HEK293T (cell line): ENCODE measurements at regions not wholly inside any gene's neighbourhood (a gene's known extent, or its start where the extent isn't known, plus 50 kb on each side); places are given as distances from the start of the nearest gene placed in this dataset.
"Not testable (repeated sequence)": the region's sequence is repeated elsewhere in the genome, so short reads cannot be mapped to it uniquely, and the experiment has no call there.

Source experiments
- CTCF ChIA-PET: fragments of 350-600 bp; formaldehyde crosslinking; extraction: SDS; loops from one replicate; lab custom pipeline; 2021; ENCODE audit warnings: antibody characterized with exemption, inconsistent platforms; lab: Yijun Ruan, JAX
- POLR2A ChIA-PET: fragments of 350-600 bp; formaldehyde crosslinking; extraction: SDS; loops from one replicate; lab custom pipeline; 2020; ENCODE audit warnings: antibody characterized with exemption, inconsistent platforms; lab: Yijun Ruan, JAX
- DNase-seq: peaks from one replicate; pipeline ENCODE4 v3.0.0; 2012; ENCODE audit warnings: mixed read lengths; ENCODE audit errors: extremely low spot score
- ARNT ChIP-seq: fragments of 450-650 bp; IDR thresholded peaks from 2 replicates; pipeline ENCODE4 v1.6.1; 2017; ENCODE audit warnings: mild to moderate bottlenecking
- BHLHE40 ChIP-seq: fragments of 450-650 bp; IDR thresholded peaks from 2 replicates; pipeline ENCODE4 v1.6.1; 2016; ENCODE audit warnings: mild to moderate bottlenecking, moderate library complexity, borderline replicate concordance
- CTBP1 ChIP-seq: fragments of 450-650 bp; IDR thresholded peaks from 2 replicates; pipeline ENCODE4 v1.6.1; 2016; ENCODE audit warnings: borderline replicate concordance
- ELF4 ChIP-seq: fragments of 450-650 bp; IDR thresholded peaks from 2 replicates; pipeline ENCODE4 v1.6.1; 2017; ENCODE audit warnings: antibody characterized with exemption
- FOXA1 ChIP-seq: fragments of 450-650 bp; IDR thresholded peaks from 2 replicates; pipeline ENCODE4 v1.6.1; 2016; ENCODE audit warnings: mild to moderate bottlenecking
- FOXM1 ChIP-seq: fragments of 450-650 bp; IDR thresholded peaks from 2 replicates; pipeline ENCODE4 v1.6.1; 2017; ENCODE audit warnings: mild to moderate bottlenecking, borderline replicate concordance
- HDGF ChIP-seq: fragments of 450-650 bp; IDR thresholded peaks from 2 replicates; pipeline ENCODE4 v1.6.1; 2017; ENCODE audit warnings: antibody characterized with exemption, borderline replicate concordance
- L3MBTL2 ChIP-seq: fragments of 450-650 bp; conservative IDR thresholded peaks from 2 replicates; pipeline ENCODE4 v1.6.1; 2016; ENCODE audit warnings: mild to moderate bottlenecking
- LEF1 ChIP-seq: fragments of 450-650 bp; IDR thresholded peaks from 2 replicates; pipeline ENCODE4 v1.6.1; 2017; ENCODE audit warnings: mild to moderate bottlenecking, borderline replicate concordance
- NFRKB ChIP-seq: fragments of 450-650 bp; IDR thresholded peaks from 2 replicates; pipeline ENCODE4 v1.6.1; 2016; ENCODE audit warnings: mild to moderate bottlenecking, moderate library complexity
- SP1 ChIP-seq: fragments of 450-650 bp; IDR thresholded peaks from 2 replicates; pipeline ENCODE4 v1.6.1; 2017
- SUZ12 ChIP-seq: fragments of 450-650 bp; IDR thresholded peaks from 2 replicates; pipeline ENCODE4 v1.6.1; 2016; ENCODE audit warnings: mild to moderate bottlenecking
- TARDBP ChIP-seq: fragments of 450-650 bp; IDR thresholded peaks from 2 replicates; pipeline ENCODE4 v1.6.1; 2016
- ZNF384 ChIP-seq: fragments of 450-650 bp; IDR thresholded peaks from 2 replicates; pipeline ENCODE4 v1.6.1; 2016
- TF ChIP-seq, protein P1 (sequence below): fragments of 450-650 bp; IDR thresholded peaks from 2 replicates; pipeline ENCODE4 v1.6.1; 2016

DNA sequence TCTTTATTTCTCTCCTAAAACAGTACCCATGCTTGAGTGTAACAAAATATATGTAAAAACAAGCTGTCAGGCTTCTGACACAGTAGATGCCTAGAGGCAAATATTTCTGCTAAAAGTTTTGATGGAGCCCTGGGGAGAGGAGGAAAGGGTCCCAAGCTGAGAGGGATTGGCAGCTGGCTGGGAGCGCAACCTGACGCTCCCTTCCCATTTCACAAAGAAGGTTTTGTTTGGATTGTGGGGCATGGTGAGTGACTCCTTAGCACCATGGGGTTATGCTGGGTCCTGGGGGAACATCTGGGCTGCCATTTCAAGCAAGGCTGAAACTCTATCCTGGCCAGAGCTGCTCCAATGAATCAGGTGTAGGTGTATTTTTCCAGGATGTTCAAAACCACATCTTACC is 720.5 kb downstream of the MAFB start:
- no peak for DNase-seq
- ChIA-PET CTCF (no interaction called here), POLR2A (no interaction called here)
- no peak for TF ChIP-seq BHLHE40
- no peak for TF ChIP-seq ZNF384
- TF ChIP-seq FOXM1: no peak
- TF ChIP-seq TARDBP: no peak
- TF ChIP-seq SUZ12: no peak
- TF ChIP-seq L3MBTL2: no peak

DNA sequence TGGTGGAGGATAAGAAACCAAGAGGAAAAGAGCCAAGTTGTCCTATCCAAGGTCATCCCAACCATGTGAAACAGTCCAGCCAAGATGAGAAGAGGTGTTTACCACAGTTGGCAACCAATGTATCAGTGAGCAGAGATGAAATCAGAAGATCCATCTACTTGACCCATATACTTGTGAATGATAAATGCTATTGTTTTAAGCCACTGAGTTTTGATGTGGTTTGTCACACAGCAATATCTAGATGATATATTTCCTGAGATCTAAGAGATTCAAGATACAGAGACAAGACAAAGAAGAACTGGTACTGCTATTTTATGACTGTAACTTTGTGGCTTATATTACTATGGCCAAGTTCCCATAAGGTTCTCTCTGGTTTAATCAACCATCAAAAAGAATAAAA is 721.2 kb downstream of the MAFB start:
- ChIA-PET POLR2A (no interaction called here), CTCF (no interaction called here)
- DNase-seq: no peak
- no peak for TF ChIP-seq LEF1

DNA sequence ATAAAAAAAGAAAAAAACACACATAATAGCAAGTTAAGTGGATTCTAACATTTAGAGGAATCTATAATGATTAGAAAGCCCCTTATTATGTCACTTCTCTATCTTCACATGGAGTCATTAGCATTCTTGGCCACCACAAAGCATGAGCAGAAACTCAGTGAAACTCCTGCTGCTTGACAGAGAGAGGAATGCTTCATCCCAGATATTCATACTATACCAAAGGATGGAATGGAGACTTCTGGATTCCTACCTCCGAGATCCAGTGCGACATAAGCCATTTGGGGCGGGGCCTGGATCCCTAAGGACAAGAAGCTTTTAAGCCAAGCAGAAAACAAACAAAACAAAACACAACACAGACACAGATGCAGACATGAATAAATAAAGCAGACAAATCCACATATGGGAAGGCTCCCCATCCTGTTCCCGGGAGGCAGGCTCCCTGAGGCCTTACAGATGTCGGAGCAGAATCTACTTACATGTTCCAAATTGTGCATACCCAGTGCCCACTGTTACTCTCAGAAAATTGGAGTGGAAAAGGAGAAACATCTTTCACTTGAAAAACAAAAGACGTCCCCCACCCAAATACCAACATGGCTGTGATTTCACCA is 727.3 kb downstream of the MAFB start:
- CTCF ChIA-PET: interaction anchor here (0.6 kb wide), 1 partner anchor 81 kb away, joined by 5 read pairs; no protein-coding TSS in a partner anchor
- TF ChIP-seq BHLHE40 (no peak), TARDBP (no peak), FOXA1 (no peak), FOXM1 (no peak), HDGF (no peak), ARNT (no peak), LEF1 (no peak), SP1 (no peak)
- TF ChIP-seq, protein P1, sequence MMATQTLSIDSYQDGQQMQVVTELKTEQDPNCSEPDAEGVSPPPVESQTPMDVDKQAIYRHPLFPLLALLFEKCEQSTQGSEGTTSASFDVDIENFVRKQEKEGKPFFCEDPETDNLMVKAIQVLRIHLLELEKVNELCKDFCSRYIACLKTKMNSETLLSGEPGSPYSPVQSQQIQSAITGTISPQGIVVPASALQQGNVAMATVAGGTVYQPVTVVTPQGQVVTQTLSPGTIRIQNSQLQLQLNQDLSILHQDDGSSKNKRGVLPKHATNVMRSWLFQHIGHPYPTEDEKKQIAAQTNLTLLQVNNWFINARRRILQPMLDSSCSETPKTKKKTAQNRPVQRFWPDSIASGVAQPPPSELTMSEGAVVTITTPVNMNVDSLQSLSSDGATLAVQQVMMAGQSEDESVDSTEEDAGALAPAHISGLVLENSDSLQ: no peak
- DNase-seq: no peak
- POLR2A ChIA-PET: no interaction called here

DNA sequence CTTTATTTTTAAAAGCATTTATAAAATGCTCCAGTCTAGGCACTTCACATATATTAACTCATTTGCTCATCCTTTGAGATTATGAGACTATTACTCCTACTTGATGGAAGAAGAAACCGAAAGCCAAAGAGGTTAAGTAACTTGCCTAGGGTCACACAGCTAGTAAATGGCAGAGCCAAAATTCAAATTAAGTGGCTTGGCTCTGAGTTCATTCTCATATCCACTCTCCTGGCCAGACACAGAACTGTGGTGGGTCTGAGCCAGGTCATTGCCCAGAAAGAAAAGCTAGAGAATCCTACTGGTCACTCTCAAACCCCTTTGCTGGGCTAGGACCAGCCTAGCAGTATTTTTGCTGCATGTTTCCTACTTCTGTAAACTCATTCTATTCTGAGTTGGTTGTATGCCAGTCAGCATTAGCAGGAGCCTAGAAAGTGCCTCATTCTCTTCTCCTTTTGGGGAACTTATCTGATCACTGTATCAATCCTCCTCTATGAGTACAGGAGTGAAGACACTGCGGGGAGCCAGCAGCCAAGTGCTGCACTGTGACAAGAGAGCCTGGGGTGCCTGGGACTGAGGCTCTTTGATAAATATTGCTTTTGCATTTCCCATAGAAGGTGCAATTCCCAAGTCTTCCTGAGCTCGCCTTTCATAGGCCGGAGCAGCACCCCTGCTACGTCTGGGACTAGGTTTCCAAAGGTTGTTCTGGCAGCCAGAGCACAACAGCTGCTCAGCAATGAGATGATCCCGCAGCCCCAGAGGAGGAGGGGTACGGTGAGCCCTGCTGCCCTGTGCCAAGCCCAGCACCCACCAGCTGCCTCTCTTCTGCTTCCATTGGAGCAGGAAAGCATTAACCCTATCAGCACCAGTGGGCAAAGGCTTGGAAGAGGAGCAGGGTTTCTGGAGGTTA is 728.3 kb downstream of the MAFB start:
- DNase-seq: peak; percentile 6
- no peak for TF ChIP-seq ARNT
- TF ChIP-seq FOXM1: no peak
- no peak for TF ChIP-seq SP1
- no peak for TF ChIP-seq ELF4
- no peak for TF ChIP-seq SUZ12
- TF ChIP-seq HDGF: no peak
- no peak for TF ChIP-seq NFRKB
- no peak for TF ChIP-seq TARDBP
- no peak for TF ChIP-seq L3MBTL2
- TF ChIP-seq LEF1: no peak
- no peak for TF ChIP-seq CTBP1
- TF ChIP-seq, protein P1: no peak
- TF ChIP-seq FOXA1: no peak
- no peak for TF ChIP-seq BHLHE40
- ChIA-PET CTCF (no interaction called here), POLR2A (no interaction called here)

DNA sequence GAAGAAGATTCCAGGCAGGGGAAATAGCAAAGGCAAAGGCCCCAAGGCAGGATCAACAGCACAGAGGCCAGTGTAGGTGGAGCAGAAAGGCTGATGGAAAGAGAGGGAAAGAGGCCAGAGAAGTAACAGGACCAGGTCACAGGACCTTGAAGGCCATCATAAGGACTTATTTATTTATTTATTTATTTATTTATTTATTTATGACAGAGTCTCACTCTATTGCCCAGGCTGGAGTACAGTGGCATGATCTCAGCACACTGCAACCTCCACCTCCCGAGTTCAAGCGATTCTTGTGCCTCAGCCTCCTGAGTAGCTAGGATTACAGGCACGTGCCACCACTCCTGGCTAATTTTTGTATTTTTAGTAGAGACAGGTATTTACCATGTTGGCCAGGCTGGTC is 731.1 kb downstream of the MAFB start:
- CTCF ChIA-PET, DNase-seq, POLR2A ChIA-PET: not testable (repeated sequence)

DNA sequence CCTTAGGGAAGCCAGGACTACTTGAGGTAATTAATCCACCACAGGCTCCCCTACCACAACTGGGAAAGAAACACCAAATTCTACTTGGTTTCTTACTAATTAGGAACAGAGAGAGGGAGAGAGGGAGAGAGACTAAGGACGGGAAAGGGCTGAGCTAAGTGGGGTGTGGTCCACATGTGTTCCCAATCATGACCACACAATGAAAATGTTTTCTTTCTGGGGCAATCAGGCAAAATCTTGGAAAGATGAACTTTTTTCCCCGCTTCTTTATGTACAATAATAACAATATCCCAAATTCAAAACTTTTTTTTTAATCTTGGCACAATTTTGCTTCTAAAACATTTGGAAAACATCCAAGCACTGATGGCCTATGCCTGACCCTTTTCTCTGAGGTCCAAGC is 734.4 kb downstream of the MAFB start:
- no peak for DNase-seq
- CTCF ChIA-PET: no interaction called here
- no peak for TF ChIP-seq NFRKB
- no peak for TF ChIP-seq ARNT
- no peak for TF ChIP-seq BHLHE40
- TF ChIP-seq ELF4: no peak
- TF ChIP-seq SP1: no peak
- TF ChIP-seq, protein P1: no peak
- TF ChIP-seq CTBP1: no peak
- TF ChIP-seq LEF1: no peak
- no peak for TF ChIP-seq SUZ12
- no peak for TF ChIP-seq HDGF
- TF ChIP-seq FOXM1: no peak
- TF ChIP-seq ZNF384: no peak
- TF ChIP-seq TARDBP: no peak
- POLR2A ChIA-PET: no interaction called here

DNA sequence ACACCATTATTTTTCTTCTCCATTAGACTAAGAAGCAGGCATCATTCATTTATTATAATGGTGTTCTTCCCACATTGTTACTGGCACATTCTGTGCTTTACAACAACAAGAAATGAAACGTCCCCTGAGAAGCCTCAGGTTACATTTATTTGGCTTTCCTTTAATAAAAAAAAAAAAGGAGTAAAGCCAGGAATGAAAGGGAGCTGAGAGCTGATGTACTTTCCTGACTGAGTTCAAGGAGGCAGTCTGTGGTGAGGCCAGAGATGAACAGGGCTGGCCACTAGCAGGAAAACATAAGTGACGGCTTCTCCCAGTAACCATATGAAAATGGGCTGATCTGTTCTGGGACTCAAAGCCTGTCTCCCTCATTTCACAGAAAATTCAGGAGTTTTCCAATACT is 742.1 kb downstream of the MAFB start:
- TF ChIP-seq TARDBP: no peak
- no peak for DNase-seq
- POLR2A ChIA-PET: no interaction called here
- CTCF ChIA-PET: no interaction called here
